ENCODE measurements at regions not wholly inside any gene's neighbourhood (a gene's known extent, or its start where the extent isn't known, plus 50 kb on each side); places are given as distances from the start of the nearest gene placed in this dataset.

- Histone ChIP-seq H3K4me3 (ENCODE audit: low read depth, low read length) (no peak overlapping the region), H3K36me3 (ENCODE audit: control insufficient read depth, insufficient read depth, low read length) (no peaks in the 10 kb centered on the region), H3K4me1 (no peaks in the 10 kb centered on the region), H3K27me3 (replicated peaks; ENCODE audit: control insufficient read depth, insufficient read depth, low read length) (no peaks in the 10 kb centered on the region), H3K9me3 (no peaks in the 10 kb centered on the region)
- H3K9me3 Mint-ChIP-seq (ENCODE audit: unreplicated experiment), result no peaks in the 10 kb centered on the region
- TF ChIP-seq CTCF (IDR thresholded peaks at IDR 0.05; ENCODE audit: insufficient read depth in 1 of 2, low read depth in 1 of 2, low read length in 1 of 2, severe bottlenecking in 1 of 2, unreplicated experiment in 1 of 2), result no peak
- no peaks in the 10 kb centered on the region for H3K27me3 Mint-ChIP-seq (ENCODE audit: insufficient read depth, unreplicated experiment)
- BruUV-seq (replicated peaks), result no TSS peak
- ChIA-PET POLR2A (no interaction called here), CTCF (no interaction called here)
- no peak overlapping the region for H3K4me3 Mint-ChIP-seq (ENCODE audit: unreplicated experiment)
- no peaks in the 10 kb centered on the region for H3K36me3 Mint-ChIP-seq (ENCODE audit: insufficient read depth, unreplicated experiment)
- no peak for DNase-seq
- intact Hi-C loops (cut with micrococcal nuclease; ENCODE audit: unreplicated experiment), result no loop called here
- no peaks in the 10 kb centered on the region for H3K4me1 Mint-ChIP-seq (ENCODE audit: low read depth, unreplicated experiment)
- no peak overlapping the region for H3K27ac Mint-ChIP-seq (ENCODE audit: unreplicated experiment)
Observed at GRCh38 chr2:155872396-155872795, 460.1 kb downstream of the NR4A2 start.

DNA sequence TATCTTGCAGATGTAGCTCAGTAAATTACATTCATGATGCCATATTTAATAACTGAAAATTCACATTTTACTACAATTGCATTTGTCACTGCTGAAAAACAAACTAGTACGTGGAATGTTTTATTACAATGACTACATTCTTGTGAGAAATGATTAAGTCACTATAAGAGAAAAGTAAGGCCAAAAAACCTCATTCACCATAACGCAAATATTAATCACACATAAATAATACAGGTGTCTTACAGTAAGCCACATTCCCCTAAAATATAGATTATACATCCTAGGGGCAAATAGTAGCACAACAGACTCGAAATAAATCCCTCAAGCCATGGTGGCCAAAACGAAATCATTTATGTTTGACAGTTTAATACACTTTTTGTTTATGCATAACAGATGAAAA is 460.6 kb downstream of the NR4A2 start:
- no peak overlapping the region for H3K4me3 ChIP-seq (ENCODE audit: low read depth, low read length)
- H3K9me3 Mint-ChIP-seq (ENCODE audit: unreplicated experiment), result no peaks in the 10 kb centered on the region
- TF ChIP-seq CTCF (IDR thresholded peaks at IDR 0.05; ENCODE audit: insufficient read depth in 1 of 2, low read depth in 1 of 2, low read length in 1 of 2, severe bottlenecking in 1 of 2, unreplicated experiment in 1 of 2), result no peak
- H3K27me3 Mint-ChIP-seq (ENCODE audit: insufficient read depth, unreplicated experiment), result no peaks in the 10 kb centered on the region
- H3K4me1 Mint-ChIP-seq (ENCODE audit: low read depth, unreplicated experiment), result no peaks in the 10 kb centered on the region
- no peaks in the 10 kb centered on the region for H3K4me1 ChIP-seq
- DNase-seq, result no peak
- ChIA-PET POLR2A (no interaction called here), CTCF (no interaction called here)
- no peaks in the 10 kb centered on the region for H3K36me3 ChIP-seq (ENCODE audit: control insufficient read depth, insufficient read depth, low read length)
- intact Hi-C loops (cut with micrococcal nuclease; ENCODE audit: unreplicated experiment), result no loop called here
- H3K4me3 Mint-ChIP-seq (ENCODE audit: unreplicated experiment), result no peak overlapping the region
- BruUV-seq (replicated peaks), result no TSS peak
- no peak overlapping the region for H3K27ac Mint-ChIP-seq (ENCODE audit: unreplicated experiment)
- no peaks in the 10 kb centered on the region for H3K27me3 ChIP-seq (replicated peaks; ENCODE audit: control insufficient read depth, insufficient read depth, low read length)
- no peaks in the 10 kb centered on the region for H3K9me3 ChIP-seq
- no peaks in the 10 kb centered on the region for H3K36me3 Mint-ChIP-seq (ENCODE audit: insufficient read depth, unreplicated experiment)

GRCh38 chr2:155867564-155867963 is 465.0 kb downstream of the NR4A2 start:
- no peaks in the 10 kb centered on the region for H3K4me1 Mint-ChIP-seq (ENCODE audit: low read depth, unreplicated experiment)
- no peaks in the 10 kb centered on the region for H3K36me3 ChIP-seq (ENCODE audit: control insufficient read depth, insufficient read depth, low read length)
- no peaks in the 10 kb centered on the region for H3K27me3 Mint-ChIP-seq (ENCODE audit: insufficient read depth, unreplicated experiment)
- no peak overlapping the region for H3K27ac Mint-ChIP-seq (ENCODE audit: unreplicated experiment)
- H3K27me3 ChIP-seq (replicated peaks; ENCODE audit: control insufficient read depth, insufficient read depth, low read length), result no peaks in the 10 kb centered on the region
- H3K4me1 ChIP-seq, result no peaks in the 10 kb centered on the region
- no peak overlapping the region for H3K4me3 ChIP-seq (ENCODE audit: low read depth, low read length)
- no peak for DNase-seq
- TF ChIP-seq CTCF (IDR thresholded peaks at IDR 0.05; ENCODE audit: insufficient read depth in 1 of 2, low read depth in 1 of 2, low read length in 1 of 2, severe bottlenecking in 1 of 2, unreplicated experiment in 1 of 2), result no peak
- H3K9me3 ChIP-seq, result no peaks in the 10 kb centered on the region
- H3K9me3 Mint-ChIP-seq (ENCODE audit: unreplicated experiment), result no peaks in the 10 kb centered on the region
- no TSS peak for BruUV-seq (replicated peaks)
- H3K36me3 Mint-ChIP-seq (ENCODE audit: insufficient read depth, unreplicated experiment), result no peaks in the 10 kb centered on the region
- no peak overlapping the region for H3K4me3 Mint-ChIP-seq (ENCODE audit: unreplicated experiment)
- intact Hi-C loops (cut with micrococcal nuclease; ENCODE audit: unreplicated experiment), result no loop called here
- ChIA-PET CTCF (no interaction called here), POLR2A (no interaction called here)

Measured in Caco-2 (cell line).